ENCODE measurements at regions not wholly inside any gene's neighbourhood (a gene's known extent, or its start where the extent isn't known, plus 50 kb on each side); places are given as distances from the start of the nearest gene placed in this dataset.

- Histone ChIP-seq H3K9me1 (replicated peaks; ENCODE audit: control insufficient read depth, extremely low read depth, insufficient read depth, low read length) (no peaks in the 10 kb centered on the region), H3K9ac (replicated peaks; ENCODE audit: extremely low read depth, insufficient read depth, low read length) (no peak overlapping the region), H2AFZ (ENCODE audit: low read depth, low read length) (no peak overlapping the region), H4K20me1 (replicated peaks; ENCODE audit: control insufficient read depth, extremely low read depth, insufficient read depth, low read length) (no peaks in the 10 kb centered on the region), H3K27ac (ENCODE audit: insufficient read depth, low read depth, low read length) (no peak overlapping the region), H3K4me2 (ENCODE audit: insufficient read depth, low read length) (no peak overlapping the region), H3K27me3 (ENCODE audit: control insufficient read depth in 2 of 2, insufficient read depth in 2 of 2, low read length in 2 of 2) (no peaks in the 10 kb centered on the region), H3K4me3 (replicated peaks in 1 of 3; ENCODE audit: insufficient read depth in 1 of 3, low read depth in 1 of 3, low read length in 3 of 3) (no peak overlapping the region), H3K79me2 (ENCODE audit: control insufficient read depth, insufficient read depth, low read length) (no peaks in the 10 kb centered on the region), H3K4me1 (ENCODE audit: control insufficient read depth, extremely low read depth, insufficient read depth, low read length) (no peaks in the 10 kb centered on the region), H3K36me3 (ENCODE audit: control insufficient read depth in 2 of 2, extremely low read depth in 1 of 2, insufficient read depth in 2 of 2, low read length in 2 of 2) (no peaks in the 10 kb centered on the region), H3K9me3 (replicated peaks; ENCODE audit: control insufficient read depth, insufficient read depth, low read length) (no peaks in the 10 kb centered on the region)
- no peak for DNase-seq (ENCODE audit: low read depth, low spot score)
- FAIRE-seq = no peak
- no TSS peak for BruUV-seq (replicated peaks)
- intact Hi-C loops (cut with micrococcal nuclease) = no loop called here
- no peak for TF ChIP-seq MAX (IDR thresholded peaks at IDR 0.05; ENCODE audit: insufficient read depth, insufficient read length)
- TF ChIP-seq EZH2 (IDR thresholded peaks at IDR 0.05; ENCODE audit: borderline replicate concordance, low read depth, low read length, severe bottlenecking) = no peak
- dilution Hi-C loops (cut with MboI; ENCODE audit: extremely low pct_ligation_motif_present, low sequenced_read_pairs) = no loop called here
- CTCF ChIA-PET = no interaction called here
- POLR2A ChIA-PET = no interaction called here
Measured at GRCh38 chr15:97684249-97684648, 276.3 kb upstream of the ARRDC4 start.

- intact Hi-C loops (cut with micrococcal nuclease) = no loop called here
Measured at GRCh38 chr15:97686324-97686723, 274.2 kb upstream of the ARRDC4 start.

More at GRCh38 chr15:97686324-97686723, 274.2 kb upstream of the ARRDC4 start:
- Histone ChIP-seq H3K36me3 (ENCODE audit: control insufficient read depth in 2 of 2, extremely low read depth in 1 of 2, insufficient read depth in 2 of 2, low read length in 2 of 2) (no peaks in the 10 kb centered on the region), H3K4me2 (ENCODE audit: insufficient read depth, low read length) (no peak overlapping the region), H3K27ac (ENCODE audit: insufficient read depth, low read depth, low read length) (no peak overlapping the region), H2AFZ (ENCODE audit: low read depth, low read length) (no peak overlapping the region), H3K9ac (replicated peaks; ENCODE audit: extremely low read depth, insufficient read depth, low read length) (no peak overlapping the region), H3K9me3 (replicated peaks; ENCODE audit: control insufficient read depth, insufficient read depth, low read length) (no peaks in the 10 kb centered on the region), H4K20me1 (replicated peaks; ENCODE audit: control insufficient read depth, extremely low read depth, insufficient read depth, low read length) (no peaks in the 10 kb centered on the region), H3K79me2 (ENCODE audit: control insufficient read depth, insufficient read depth, low read length) (no peaks in the 10 kb centered on the region), H3K27me3 (ENCODE audit: control insufficient read depth in 2 of 2, insufficient read depth in 2 of 2, low read length in 2 of 2) (no peaks in the 10 kb centered on the region), H3K4me1 (ENCODE audit: control insufficient read depth, extremely low read depth, insufficient read depth, low read length) (no peaks in the 10 kb centered on the region), H3K4me3 (replicated peaks in 1 of 3; ENCODE audit: insufficient read depth in 1 of 3, low read depth in 1 of 3, low read length in 3 of 3) (no peak overlapping the region), H3K9me1 (replicated peaks; ENCODE audit: control insufficient read depth, extremely low read depth, insufficient read depth, low read length) (no peaks in the 10 kb centered on the region)
- FAIRE-seq (no peak), DNase-seq (ENCODE audit: low read depth, low spot score) (no peak)
- dilution Hi-C loops (cut with MboI; ENCODE audit: extremely low pct_ligation_motif_present, low sequenced_read_pairs) = no loop called here
- ChIA-PET POLR2A (no interaction called here), CTCF (no interaction called here)
- BruUV-seq (replicated peaks) = no TSS peak
- TF ChIP-seq GATA2 (IDR thresholded peaks at IDR 0.05; ENCODE audit: insufficient read depth, insufficient read length, low read depth, low read length) = no peak

All from endothelial cell of umbilical vein (primary cell).